ENCODE measurements at regions not wholly inside any gene's neighbourhood (a gene's known extent, or its start where the extent isn't known, plus 50 kb on each side); places are given as distances from the start of the nearest gene placed in this dataset.
A peak's percentile ranks its signal among the peaks of the same experiment; 100 is the strongest.

DNA sequence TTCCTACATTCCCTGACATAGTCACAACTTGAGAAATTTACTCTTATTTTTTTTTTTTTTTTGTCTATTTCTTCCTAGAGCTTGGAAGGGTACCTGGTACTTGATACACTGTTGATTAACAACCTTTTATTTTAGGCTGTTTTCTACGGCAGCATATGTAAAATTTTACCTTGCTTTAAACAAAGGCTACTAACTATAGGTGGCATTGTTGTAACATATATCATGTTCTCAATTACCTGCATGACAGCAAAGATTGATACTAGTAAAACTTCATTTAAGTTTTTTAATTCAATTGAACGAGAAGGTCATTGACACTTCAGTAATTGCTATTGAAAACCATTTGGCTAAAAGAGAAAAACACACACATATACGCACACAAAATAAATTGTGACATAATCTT lies 238.3 kb upstream of the ESRRG start:
- in situ Hi-C loops (cut with MboI), result no loop called here
- Histone ChIP-seq H3K27me3 (replicated peaks in 1 of 2; ENCODE audit: control insufficient read depth in 2 of 2, insufficient read depth in 2 of 2, low read length in 1 of 2) (no peaks in the 10 kb centered on the region; a peak in 1 of 4 replicates), H3K4me2 (ENCODE audit: control insufficient read depth, insufficient read depth) (no peak overlapping the region), H3K36me3 (ENCODE audit: control insufficient read depth in 2 of 2, insufficient read depth in 2 of 2, low read length in 1 of 2) (no peaks in the 10 kb centered on the region), H3K4me1 (ENCODE audit: control insufficient read depth, insufficient read depth, low read length) (no peaks in the 10 kb centered on the region), H3K79me2 (ENCODE audit: control insufficient read depth, insufficient read depth, low read length) (no peaks in the 10 kb centered on the region), H4K20me1 (ENCODE audit: control insufficient read depth, insufficient read depth) (no peaks in the 10 kb centered on the region), H3K27ac (ENCODE audit: control insufficient read depth, insufficient read depth) (no peak overlapping the region), H3K4me3 (no peak overlapping the region), H2AFZ (ENCODE audit: control insufficient read depth, low read depth, low read length) (no peak overlapping the region), H3K9ac (ENCODE audit: control insufficient read depth, insufficient read depth, low read length) (no peak overlapping the region), H3K9me3 (replicated peaks; ENCODE audit: control insufficient read depth, insufficient read depth, low read length) (no peaks in the 10 kb centered on the region)
- POLR2A ChIA-PET, result interaction anchor here (0.6 kb wide), 1 partner anchor 371 kb away, joined by 7 read pairs; no protein-coding TSS in a partner anchor
- SMC1A ChIA-PET (ENCODE audit: uncharacterized antibody, unreplicated experiment), result no interaction called here
- 19% methylated on average over 3 of the region's 3 CpGs for WGBS (ENCODE audit: insufficient coverage, insufficient replicate concordance, low lambda C conversion rate, missing lambda C conversion rate)
- no peak for ATAC-seq
- RAD21 ChIA-PET (ENCODE audit: unreplicated experiment), result no interaction called here
- DNase-seq (ENCODE audit: low read depth, low spot score), result no peak
- intact Hi-C loops (cut with micrococcal nuclease; ENCODE audit: unreplicated experiment), result loop anchor here (5.0 kb wide), 2 partner anchors 701 to 786 kb away; no protein-coding TSS in a partner anchor
- no TSS peak for BruUV-seq (replicated peaks)
- CTCF ChIA-PET, result interaction anchor here (1.0 to 1.2 kb wide), 3 partner anchors 12 to 699 kb away, joined by 4 to 7 read pairs (median 6); no protein-coding TSS in a partner anchor
- FAIRE-seq, result no peak
- TF ChIP-seq, protein P1, sequence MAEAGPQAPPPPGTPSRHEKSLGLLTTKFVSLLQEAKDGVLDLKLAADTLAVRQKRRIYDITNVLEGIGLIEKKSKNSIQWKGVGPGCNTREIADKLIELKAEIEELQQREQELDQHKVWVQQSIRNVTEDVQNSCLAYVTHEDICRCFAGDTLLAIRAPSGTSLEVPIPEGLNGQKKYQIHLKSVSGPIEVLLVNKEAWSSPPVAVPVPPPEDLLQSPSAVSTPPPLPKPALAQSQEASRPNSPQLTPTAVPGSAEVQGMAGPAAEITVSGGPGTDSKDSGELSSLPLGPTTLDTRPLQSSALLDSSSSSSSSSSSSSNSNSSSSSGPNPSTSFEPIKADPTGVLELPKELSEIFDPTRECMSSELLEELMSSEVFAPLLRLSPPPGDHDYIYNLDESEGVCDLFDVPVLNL (IDR thresholded peaks at IDR 0.05; ENCODE audit: low read depth, low read length), result no peak
- TF ChIP-seq RAD21 (IDR thresholded peaks at IDR 0.05; ENCODE audit: insufficient read depth, low read depth, low read length) (0 out of 2 replicates have a peak, but pooled peaks have one; percentile 12), PAX5 (IDR thresholded peaks at IDR 0.05; ENCODE audit: borderline replicate concordance, low read depth, low read length) (no peak), EGR1 (IDR thresholded peaks at IDR 0.05; ENCODE audit: borderline replicate concordance in 1 of 2, low read depth in 2 of 2, low read length in 2 of 2) (no peak), SMC3 (IDR thresholded peaks at IDR 0.05; ENCODE audit: borderline replicate concordance, low read length) (peak; percentile 19; the same call in 1 of the 2 replicates), MYC (IDR thresholded peaks at IDR 0.05; ENCODE audit: insufficient read depth, insufficient read length, insufficient replicate concordance, low read length, severe bottlenecking) (no peak)
- TF ChIP-seq, protein P2, sequence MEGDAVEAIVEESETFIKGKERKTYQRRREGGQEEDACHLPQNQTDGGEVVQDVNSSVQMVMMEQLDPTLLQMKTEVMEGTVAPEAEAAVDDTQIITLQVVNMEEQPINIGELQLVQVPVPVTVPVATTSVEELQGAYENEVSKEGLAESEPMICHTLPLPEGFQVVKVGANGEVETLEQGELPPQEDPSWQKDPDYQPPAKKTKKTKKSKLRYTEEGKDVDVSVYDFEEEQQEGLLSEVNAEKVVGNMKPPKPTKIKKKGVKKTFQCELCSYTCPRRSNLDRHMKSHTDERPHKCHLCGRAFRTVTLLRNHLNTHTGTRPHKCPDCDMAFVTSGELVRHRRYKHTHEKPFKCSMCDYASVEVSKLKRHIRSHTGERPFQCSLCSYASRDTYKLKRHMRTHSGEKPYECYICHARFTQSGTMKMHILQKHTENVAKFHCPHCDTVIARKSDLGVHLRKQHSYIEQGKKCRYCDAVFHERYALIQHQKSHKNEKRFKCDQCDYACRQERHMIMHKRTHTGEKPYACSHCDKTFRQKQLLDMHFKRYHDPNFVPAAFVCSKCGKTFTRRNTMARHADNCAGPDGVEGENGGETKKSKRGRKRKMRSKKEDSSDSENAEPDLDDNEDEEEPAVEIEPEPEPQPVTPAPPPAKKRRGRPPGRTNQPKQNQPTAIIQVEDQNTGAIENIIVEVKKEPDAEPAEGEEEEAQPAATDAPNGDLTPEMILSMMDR (IDR thresholded peaks at IDR 0.05 in 2 of 3, conservative IDR thresholded peaks at IDR 0.05 in 1 of 3; ENCODE audit: control insufficient read depth in 2 of 3, extremely low read depth in 1 of 3, insufficient read depth in 1 of 3, low read depth in 3 of 3, low read length in 3 of 3), result peak in 1 of 3 experiments; percentile 37; a peak in 2 of 6 replicates
- TF ChIP-seq, protein P3, sequence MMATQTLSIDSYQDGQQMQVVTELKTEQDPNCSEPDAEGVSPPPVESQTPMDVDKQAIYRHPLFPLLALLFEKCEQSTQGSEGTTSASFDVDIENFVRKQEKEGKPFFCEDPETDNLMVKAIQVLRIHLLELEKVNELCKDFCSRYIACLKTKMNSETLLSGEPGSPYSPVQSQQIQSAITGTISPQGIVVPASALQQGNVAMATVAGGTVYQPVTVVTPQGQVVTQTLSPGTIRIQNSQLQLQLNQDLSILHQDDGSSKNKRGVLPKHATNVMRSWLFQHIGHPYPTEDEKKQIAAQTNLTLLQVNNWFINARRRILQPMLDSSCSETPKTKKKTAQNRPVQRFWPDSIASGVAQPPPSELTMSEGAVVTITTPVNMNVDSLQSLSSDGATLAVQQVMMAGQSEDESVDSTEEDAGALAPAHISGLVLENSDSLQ (IDR thresholded peaks at IDR 0.05), result no peak

Measured in GM12878 (cell line).